Erythroblast (primary cell): ENCODE measurements at regions not wholly inside any gene's neighbourhood (a gene's known extent, or its start where the extent isn't known, plus 50 kb on each side); places are given as distances from the start of the nearest gene placed in this dataset.

Experiments
- DNase-seq, 2 experiments: peaks; one replicate each; lab custom pipeline; 2025; lab: John Stamatoyannopoulos, UW
- GATA1 ChIP-seq: IDR thresholded peaks from 2 replicates; pipeline ENCODE4 v1.6.1; 2011; ENCODE audit warnings: low read depth, mild to moderate bottlenecking, control low read depth, low read length, moderate library complexity
- POLR2A ChIP-seq: IDR thresholded peaks from 2 replicates; pipeline ENCODE4 v1.6.1; 2011; ENCODE audit warnings: mild to moderate bottlenecking, low read length

DNA sequence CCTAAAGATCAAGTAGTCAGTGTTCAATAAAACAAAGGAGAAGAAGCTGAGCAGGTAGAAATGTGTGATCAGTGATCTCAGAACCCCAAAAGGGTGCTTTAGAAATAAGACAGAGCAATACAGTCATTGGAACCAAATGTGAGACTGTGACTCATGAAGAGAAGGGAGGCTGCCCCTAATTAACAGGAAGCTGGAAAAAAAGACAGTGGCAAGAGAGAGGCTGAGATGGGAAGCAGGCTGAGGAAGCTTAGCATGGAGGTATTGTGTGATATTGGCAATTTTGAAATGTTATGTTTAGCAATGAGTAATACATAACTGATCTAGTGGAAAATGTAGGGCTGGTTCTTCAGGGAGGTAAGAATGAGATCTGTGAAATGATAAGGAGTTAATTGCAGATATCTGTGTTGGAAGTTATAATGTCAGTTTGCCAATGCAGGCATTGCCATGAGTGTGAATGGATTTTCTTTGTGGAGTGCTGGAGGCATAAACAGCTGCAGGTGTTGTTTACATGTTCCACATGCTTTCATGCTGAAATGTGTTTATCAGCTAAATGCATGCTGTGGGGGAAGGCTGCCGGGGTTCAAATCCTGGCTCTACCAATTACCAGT is 90.6 kb upstream of the CACNA1E start:
- no peak for DNase-seq
- TF ChIP-seq GATA1 = no peak
- no peak for TF ChIP-seq POLR2A

DNA sequence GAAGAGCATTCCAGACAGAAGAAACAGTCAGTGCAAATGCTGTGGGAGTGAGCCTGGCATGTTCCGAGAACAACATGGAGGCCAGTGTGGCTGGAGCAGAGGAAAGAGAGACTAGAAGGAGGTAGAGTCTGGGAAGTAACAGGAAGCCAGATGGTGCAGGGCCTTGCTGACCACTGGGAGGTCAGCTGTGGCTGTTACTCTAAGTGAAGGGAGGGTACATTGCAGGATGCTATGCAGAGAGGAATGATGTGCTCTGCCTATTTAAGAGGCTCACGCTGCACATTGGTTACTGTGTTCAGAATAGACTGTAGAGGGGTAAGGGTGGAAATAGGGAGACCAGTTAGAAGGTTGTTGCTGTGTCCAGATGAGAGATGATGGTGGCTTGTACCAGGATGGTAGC is 88.6 kb upstream of the CACNA1E start:
- DNase-seq = no peak
- TF ChIP-seq GATA1 (no peak), POLR2A (no peak)

DNA sequence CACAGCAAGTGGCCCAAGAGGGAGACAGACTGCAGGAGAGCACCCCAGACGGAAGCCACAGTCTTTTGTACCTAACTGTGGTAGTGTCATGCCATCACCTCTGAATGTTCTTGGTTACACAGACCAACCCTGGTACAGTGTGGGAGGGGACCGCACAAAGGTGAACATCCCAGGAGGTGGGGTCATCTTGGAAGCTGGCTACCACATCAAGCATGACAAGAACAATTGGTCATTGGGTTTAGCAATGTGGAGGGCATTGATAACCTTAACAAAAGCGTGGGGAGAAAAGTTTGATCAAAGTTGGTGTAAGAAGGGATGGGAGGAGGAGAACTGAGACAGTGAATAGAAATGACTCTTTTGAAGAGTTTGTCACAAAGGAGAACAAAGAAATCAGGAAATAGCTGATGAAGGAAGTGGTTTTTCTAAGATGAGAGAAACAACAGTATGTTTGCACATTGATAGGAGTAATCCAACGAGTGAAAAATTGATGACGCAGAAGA is 87.1 kb upstream of the CACNA1E start:
- TF ChIP-seq GATA1 (no peak), POLR2A (no peak)
- DNase-seq = no peak

DNA sequence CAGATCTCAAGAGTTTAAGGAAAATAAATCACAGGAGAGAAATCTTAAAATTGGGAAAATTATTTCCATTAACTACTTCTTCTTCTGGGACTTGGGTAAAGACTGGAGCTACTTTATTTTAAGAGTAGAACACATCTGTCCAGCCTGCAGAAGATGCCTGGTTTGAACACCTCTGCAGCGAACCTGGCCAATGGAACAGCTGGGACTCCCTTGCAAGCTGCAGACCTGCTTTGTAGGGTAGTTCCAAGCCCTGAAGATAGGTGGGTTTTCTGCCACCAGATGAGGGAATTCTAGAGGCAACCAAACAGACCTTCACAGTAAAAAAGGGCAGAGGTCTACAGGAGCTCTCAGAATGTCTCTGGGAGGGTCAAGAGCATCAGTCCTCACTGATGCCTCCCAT is 86.5 kb upstream of the CACNA1E start:
- no peak for TF ChIP-seq POLR2A
- no peak for DNase-seq

DNA sequence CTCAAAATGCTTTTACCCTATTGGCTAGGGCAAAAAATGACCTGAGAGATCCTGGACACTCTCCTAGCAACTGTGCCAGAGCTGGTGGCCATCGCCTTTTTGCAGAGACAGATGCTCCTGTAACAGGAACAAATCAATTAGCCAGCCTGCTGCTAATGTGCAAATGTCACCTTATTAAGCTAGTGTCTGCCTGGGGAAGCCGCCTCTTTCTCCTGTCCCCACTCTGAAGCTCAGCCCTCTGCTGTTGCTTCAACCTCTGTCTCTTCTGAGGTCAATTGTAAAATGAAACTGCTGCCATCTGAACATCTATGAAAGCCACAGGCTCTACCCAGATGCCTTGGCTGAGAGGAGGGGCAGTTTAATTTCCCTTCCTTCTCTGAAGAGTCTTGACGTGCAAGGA is 85.5 kb upstream of the CACNA1E start:
- no peak for DNase-seq
- TF ChIP-seq POLR2A = no peak

DNA sequence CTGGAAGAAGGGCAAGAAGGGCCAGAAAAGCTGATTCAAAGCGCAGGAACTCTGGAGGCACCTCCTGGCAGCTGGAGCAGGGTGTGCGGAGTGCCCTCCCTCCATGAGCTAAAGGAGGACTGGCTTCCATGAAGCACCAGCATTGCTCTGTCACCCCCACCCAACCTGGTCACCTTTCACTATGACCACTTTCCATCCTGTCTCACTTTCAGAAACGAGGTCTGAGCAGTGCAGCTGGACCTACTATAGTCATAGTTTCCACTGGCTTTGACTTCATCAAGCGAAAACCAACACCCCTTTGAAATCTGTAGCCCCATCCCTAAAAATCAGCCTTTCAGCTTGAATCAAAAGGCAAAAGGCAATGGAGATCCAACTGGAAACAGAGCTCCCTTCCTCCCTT is 84.8 kb upstream of the CACNA1E start:
- no peak for TF ChIP-seq GATA1
- TF ChIP-seq POLR2A = no peak
- DNase-seq = no peak

DNA sequence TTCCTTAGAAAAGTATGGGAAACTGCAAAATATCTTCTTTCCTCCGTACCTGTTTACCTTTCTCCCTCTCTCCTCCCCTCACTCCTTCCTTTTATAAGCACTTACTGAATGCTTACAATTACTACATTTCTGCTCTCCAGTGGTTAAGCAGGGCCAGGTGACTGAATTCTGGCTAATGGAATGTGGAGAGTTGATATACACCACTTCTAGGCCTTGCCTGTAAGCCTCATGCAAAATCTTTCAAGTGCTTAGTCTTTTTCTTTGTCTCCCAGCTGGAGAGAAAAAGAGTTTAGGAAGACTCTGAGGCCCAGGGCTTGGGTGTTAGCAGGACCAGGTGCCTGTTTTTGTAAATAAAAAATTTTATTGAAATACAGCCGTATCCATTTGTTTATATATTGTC is 77.7 kb upstream of the CACNA1E start:
- DNase-seq = no peak
- TF ChIP-seq POLR2A (no peak), GATA1 (no peak)

DNA sequence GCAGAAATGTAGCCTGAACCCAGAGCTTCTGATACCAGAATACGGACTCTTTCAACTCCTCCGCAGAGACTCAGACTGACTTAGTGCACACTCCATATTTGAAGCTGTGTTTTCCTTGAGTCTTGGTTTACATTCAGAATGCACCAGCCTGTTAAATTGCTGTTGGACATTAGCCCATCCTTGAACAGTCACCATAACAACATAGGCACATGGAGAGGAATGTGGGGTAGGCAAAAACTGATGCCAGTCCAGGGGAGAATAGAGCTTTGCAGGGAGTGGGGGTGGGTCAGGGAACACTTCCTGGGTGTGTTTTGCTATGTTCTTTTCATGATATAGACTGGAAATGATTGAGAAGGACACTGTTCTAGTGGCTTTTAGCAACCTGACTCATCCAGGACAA is 76.3 kb upstream of the CACNA1E start:
- TF ChIP-seq POLR2A = no peak

DNA sequence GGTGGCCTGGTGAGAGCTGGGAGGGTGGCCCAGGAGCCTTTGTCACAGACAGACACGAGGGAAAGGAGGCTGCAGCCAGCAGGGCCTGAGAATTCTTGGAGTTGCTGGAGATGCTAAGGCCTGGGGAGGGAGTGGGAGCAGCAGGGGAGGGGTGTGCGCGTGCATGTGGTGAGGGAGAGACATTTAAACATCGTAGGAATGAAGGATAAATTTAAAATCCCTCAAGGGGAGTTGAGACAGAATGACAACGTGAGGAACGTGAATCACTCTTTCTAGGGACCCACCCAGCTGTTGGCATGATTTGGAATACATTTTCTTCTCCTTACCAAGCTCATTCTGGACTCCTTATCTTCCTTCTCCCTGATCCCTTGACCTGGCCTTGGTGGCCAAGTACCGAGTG is 73.3 kb upstream of the CACNA1E start:
- no peak for TF ChIP-seq POLR2A
- TF ChIP-seq GATA1 = no peak
- no peak for DNase-seq

More for the DNA sequence above, 76.3 kb upstream of the CACNA1E start:
- no peak for DNase-seq

DNA sequence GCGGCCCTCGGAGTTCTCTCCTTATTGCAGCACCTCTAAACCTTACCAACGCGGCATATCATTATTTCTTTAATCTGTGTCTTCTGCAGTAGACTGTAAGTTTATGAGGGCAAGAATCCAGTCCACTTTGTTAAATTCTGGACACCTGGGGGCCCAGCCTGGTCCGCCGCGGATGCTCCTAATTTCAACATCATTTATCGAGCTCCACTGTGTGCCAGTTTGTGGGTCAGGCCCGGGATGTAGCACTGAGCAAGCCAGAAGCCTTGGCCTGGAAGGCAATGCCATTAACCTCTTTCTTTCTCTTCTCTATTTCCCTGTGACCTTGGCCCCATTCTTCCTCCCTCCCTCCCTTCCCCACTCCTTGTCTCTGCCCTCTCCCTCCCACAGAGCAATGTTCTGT is 70.6 kb upstream of the CACNA1E start:
- TF ChIP-seq POLR2A = no peak
- no peak for TF ChIP-seq GATA1
- no peak for DNase-seq

DNA sequence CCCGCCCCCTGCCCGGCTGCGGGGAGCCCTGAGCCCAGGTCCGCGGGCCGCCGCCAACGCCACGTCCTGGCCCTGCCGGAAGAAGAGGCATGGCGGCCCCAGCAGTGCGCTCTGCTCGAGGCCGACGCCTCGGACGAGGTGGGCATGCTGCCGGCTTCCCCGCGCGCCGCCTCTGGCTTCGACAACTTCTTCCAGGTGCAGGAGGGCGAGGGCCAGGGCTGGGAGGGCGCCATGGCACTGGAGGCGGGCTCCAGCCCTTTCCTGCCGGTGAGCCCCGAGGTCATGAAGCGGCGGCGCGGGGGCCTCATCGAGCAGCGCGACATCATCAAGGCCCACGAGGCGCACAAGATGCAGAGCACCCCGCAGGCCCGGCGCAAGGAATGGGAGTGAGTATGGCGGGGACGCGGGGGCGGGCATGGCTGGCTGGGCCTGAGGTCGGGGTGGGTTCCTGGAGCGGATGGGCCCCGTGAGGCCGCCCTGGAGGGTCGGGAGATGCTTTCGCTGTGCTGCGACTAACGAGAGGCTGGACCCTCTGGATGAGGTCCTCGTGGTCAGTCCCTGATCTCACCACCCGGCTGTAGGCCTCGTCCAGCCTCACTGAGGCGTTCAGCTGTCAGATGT is 70.0 kb upstream of the CACNA1E start:
- TF ChIP-seq GATA1 (no peak), POLR2A (no peak)
- DNase-seq = no peak

DNA sequence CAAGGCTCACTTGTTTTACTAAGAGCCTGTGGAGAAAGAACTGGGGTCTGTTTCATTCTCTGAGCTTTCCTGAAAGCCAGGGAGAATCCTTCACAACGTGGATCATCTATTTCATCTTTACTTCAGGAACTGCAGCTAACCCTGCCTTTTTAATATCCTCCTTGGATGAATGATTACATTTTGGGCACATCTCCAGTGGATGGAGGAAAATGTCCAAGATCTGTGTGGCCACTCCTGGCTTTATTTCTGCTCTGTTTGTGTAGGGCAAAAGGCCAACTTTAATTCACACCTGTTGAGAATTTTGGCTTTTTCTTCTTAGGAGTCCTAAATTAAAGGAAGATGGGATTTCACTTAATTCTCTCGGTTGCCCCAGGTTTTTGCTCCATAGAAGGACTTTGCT is 69.5 kb upstream of the CACNA1E start:
- no peak for TF ChIP-seq POLR2A
- TF ChIP-seq GATA1 = no peak

DNA sequence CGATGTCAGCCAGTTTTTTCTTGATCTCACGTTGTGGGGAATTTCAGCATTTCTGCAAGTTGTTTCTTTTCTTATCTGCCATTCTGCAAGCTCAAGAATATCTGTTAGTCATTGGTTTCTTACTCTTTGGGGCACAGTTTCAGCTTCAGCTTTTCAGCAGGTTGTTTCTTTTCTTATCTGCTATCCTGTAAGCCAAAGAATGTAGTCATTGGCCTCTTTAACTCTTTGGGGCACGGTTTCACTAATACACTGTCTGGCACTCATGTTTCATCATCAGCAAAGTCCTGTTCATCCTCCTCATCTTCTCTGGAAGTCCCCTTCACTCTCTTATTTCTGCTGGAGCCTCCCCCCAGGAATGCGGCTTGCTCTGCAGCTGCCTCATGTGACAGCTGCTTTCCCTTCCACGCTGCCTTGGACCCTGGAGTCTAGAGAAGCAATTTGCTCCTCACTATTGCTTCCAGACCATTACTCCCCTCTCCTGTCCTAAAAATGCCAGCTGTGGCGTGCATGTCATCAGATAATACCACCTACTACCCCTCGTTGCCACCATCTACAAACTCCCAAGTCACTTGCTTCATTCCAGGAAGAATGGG is 67.0 kb upstream of the CACNA1E start:
- no peak for DNase-seq
- TF ChIP-seq POLR2A (no peak), GATA1 (no peak)

More for the DNA sequence above, 69.5 kb upstream of the CACNA1E start:
- no peak for DNase-seq

DNA sequence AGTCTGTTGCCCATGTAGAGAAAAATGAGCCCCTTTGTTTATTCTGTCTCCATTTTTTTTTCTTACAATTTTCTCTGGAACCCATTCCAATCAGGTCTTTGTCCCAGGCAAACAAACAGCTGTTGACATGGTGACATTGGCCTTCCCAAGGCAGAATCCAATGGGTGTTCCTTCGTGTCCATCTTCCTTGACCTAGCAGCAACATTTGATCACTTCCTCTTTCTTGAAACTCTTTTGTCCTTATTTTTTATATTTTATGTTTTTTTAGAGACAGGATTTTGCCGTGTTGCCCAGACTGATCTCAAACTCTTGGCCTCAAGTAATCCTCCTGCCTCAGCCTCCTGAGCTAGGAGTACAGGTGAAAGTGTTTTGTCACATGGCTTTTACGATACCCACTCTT is 65.4 kb upstream of the CACNA1E start:
- no peak for DNase-seq
- no peak for TF ChIP-seq GATA1
- no peak for TF ChIP-seq POLR2A
